ENCODE measurements at regions not wholly inside any gene's neighbourhood (a gene's known extent, or its start where the extent isn't known, plus 50 kb on each side); places are given as distances from the start of the nearest gene placed in this dataset.

- no peaks in the 10 kb centered on the region for H3K36me3 ChIP-seq (replicated peaks)
- no peaks in the 10 kb centered on the region for H3K9me3 ChIP-seq
- no peak overlapping the region for H3K4me3 ChIP-seq
- no peaks in the 10 kb centered on the region for H3K4me1 ChIP-seq
- in situ Hi-C loops (cut with MboI; ENCODE audit: low sequenced_read_pairs), result no loop called here
- no peak for DNase-seq (ENCODE audit: low spot score in 2 of 2)
- H3K27me3 ChIP-seq (ENCODE audit: low read depth), result no peaks in the 10 kb centered on the region
Observed at GRCh38 chr15:97092656-97093055, 762.2 kb downstream of the NR2F2 start.

GRCh38 chr15:97096303-97096835 lies 765.9 kb downstream of the NR2F2 start:
- in situ Hi-C loops (cut with MboI; ENCODE audit: low sequenced_read_pairs), result no loop called here
- no peaks in the 10 kb centered on the region for H3K36me3 ChIP-seq (replicated peaks)
- no peaks in the 10 kb centered on the region for H3K4me1 ChIP-seq
- DNase-seq (ENCODE audit: low spot score in 2 of 2), result no peak
- H3K4me3 ChIP-seq, result no peak overlapping the region
- H3K9me3 ChIP-seq, result no peaks in the 10 kb centered on the region
- H3K27me3 ChIP-seq (ENCODE audit: low read depth), result no peaks in the 10 kb centered on the region

DNA sequence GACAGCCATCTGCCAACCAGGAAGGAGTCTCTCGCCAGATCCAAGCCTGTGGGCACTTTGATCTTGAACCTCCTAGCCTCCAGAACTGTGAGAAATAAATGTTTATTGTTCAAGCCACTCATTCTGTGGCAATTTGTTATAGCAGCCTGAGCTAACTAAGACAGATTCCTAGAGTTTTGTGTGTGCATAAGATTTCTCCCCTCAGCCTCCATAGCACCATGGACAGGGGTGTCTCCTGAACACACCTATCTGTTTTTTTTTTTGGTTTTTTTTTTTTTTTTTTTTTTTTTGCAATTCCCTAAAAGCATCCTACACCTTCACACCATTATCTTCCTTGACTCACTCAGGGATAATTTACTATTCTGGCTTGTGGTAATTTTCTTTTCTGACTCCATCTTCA lies 768.5 kb downstream of the NR2F2 start:
- DNase-seq (ENCODE audit: low spot score in 2 of 2), result no peak
- H3K27me3 ChIP-seq (ENCODE audit: low read depth), result no peaks in the 10 kb centered on the region
- in situ Hi-C loops (cut with MboI; ENCODE audit: low sequenced_read_pairs), result no loop called here
- H3K4me1 ChIP-seq, result no peaks in the 10 kb centered on the region
- no peaks in the 10 kb centered on the region for H3K9me3 ChIP-seq
- no peaks in the 10 kb centered on the region for H3K36me3 ChIP-seq (replicated peaks)
- no peak overlapping the region for H3K4me3 ChIP-seq

DNA sequence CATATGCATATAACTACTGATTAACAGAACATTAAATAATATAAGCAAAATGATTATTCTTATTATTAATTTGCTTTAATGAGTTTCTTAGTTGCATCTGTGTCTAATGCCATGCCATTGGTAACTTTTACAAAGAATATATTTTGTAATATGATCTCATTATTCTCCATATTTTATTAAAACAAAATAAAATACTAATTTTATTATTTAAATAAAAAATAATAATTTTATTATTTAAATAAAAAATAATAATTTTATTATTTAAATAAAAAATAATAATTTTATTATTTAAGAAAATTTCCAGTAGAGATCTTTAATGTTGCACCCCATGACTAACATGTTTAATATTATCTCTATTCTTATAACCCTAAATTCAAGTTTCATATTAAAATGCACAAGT lies 771.1 kb downstream of the NR2F2 start:
- Histone ChIP-seq H3K9me3 (no peaks in the 10 kb centered on the region), H3K4me1 (no peaks in the 10 kb centered on the region), H3K4me3 (no peak overlapping the region), H3K27me3 (ENCODE audit: low read depth) (no peaks in the 10 kb centered on the region), H3K36me3 (replicated peaks) (no peaks in the 10 kb centered on the region)
- in situ Hi-C loops (cut with MboI; ENCODE audit: low sequenced_read_pairs), result no loop called here
- DNase-seq (ENCODE audit: low spot score in 2 of 2), result no peak

- Histone ChIP-seq H3K4me1 (no peaks in the 10 kb centered on the region), H3K36me3 (replicated peaks) (no peaks in the 10 kb centered on the region), H3K4me3 (no peak overlapping the region), H3K9me3 (no peaks in the 10 kb centered on the region), H3K27me3 (ENCODE audit: low read depth) (no peaks in the 10 kb centered on the region)
- DNase-seq (ENCODE audit: low spot score in 2 of 2), result no peak
- in situ Hi-C loops (cut with MboI; ENCODE audit: low sequenced_read_pairs), result no loop called here
Observed at GRCh38 chr15:97114900-97115760, 784.6 kb downstream of the NR2F2 start.

- H3K36me3 ChIP-seq (replicated peaks), result no peaks in the 10 kb centered on the region
- in situ Hi-C loops (cut with MboI; ENCODE audit: low sequenced_read_pairs), result no loop called here
- H3K4me1 ChIP-seq, result no peaks in the 10 kb centered on the region
- no peaks in the 10 kb centered on the region for H3K27me3 ChIP-seq (ENCODE audit: low read depth)
- no peak overlapping the region for H3K4me3 ChIP-seq
- no peak for DNase-seq (ENCODE audit: low spot score in 2 of 2)
- no peaks in the 10 kb centered on the region for H3K9me3 ChIP-seq
Observed at GRCh38 chr15:97115761-97116070, 785.2 kb downstream of the NR2F2 start.

DNA sequence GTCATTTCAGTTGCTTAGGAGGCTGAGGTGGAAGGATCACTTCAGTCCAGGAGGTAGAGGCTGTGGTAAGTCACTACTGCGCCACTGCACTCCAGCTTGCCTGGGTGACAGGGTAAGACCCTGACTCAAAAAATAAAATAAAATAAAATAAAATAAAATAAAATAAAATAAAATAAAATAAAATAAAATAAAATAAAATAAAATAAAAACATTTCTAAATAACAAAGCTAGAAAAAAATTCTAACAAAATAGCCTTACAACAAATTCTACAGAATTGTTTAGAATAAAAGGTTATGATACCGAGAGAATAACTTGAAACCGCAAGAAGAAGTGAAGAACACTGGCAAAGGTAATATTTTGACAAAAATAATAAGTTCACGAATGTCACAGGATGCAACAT lies 794.3 kb downstream of the NR2F2 start:
- in situ Hi-C loops (cut with MboI; ENCODE audit: low sequenced_read_pairs), result no loop called here
- H3K27me3 ChIP-seq (ENCODE audit: low read depth), result no peaks in the 10 kb centered on the region
- no peak for DNase-seq (ENCODE audit: low spot score in 2 of 2)
- no peaks in the 10 kb centered on the region for H3K4me1 ChIP-seq
- no peaks in the 10 kb centered on the region for H3K9me3 ChIP-seq
- H3K4me3 ChIP-seq, result no peak overlapping the region
- H3K36me3 ChIP-seq (replicated peaks), result no peaks in the 10 kb centered on the region

DNA sequence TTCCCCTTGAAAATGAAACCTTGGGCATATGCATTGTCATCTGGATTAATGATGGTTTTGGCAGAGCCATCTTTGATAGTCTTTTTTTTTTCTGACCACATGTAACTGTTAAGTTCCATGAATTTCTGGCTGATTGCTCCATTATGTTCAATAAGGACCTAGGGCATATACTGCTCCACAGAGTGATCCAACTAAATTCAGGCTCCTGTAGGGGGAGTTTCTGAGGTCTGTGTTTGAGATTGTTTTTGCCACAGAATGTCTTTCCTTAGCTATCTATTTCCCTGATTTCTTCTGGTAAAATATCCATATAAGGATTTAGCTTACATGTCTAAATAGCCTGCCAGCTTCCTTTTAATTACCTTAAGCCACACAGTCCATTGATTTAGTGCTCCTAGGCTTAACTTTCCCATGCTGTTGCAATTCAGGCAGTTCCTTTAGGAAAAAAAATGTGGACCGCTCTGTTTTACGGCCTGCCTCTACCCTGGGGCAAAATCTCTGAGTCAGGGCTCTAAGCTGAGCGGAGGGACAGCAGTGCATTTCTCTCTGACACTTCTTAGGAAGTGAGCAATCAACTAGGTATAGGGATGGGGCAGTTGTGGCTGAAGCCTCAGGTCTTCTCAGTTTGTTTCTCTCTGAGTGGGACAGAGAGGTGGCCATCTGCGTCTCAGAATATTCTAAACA lies 796.2 kb downstream of the NR2F2 start:
- DNase-seq (ENCODE audit: low spot score in 2 of 2), result no peak

GRCh38 chr15:97129674-97130073 lies 799.2 kb downstream of the NR2F2 start:
- Histone ChIP-seq H3K9me3 (no peaks in the 10 kb centered on the region), H3K27me3 (ENCODE audit: low read depth) (no peaks in the 10 kb centered on the region), H3K4me1 (no peaks in the 10 kb centered on the region), H3K36me3 (replicated peaks) (no peaks in the 10 kb centered on the region), H3K4me3 (no peak overlapping the region)
- in situ Hi-C loops (cut with MboI; ENCODE audit: low sequenced_read_pairs), result no loop called here
- no peak for DNase-seq (ENCODE audit: low spot score in 2 of 2)

More for the DNA sequence above, 796.2 kb downstream of the NR2F2 start:
- H3K4me3 ChIP-seq, result no peak overlapping the region
- in situ Hi-C loops (cut with MboI; ENCODE audit: low sequenced_read_pairs), result no loop called here
- no peaks in the 10 kb centered on the region for H3K36me3 ChIP-seq (replicated peaks)
- no peaks in the 10 kb centered on the region for H3K27me3 ChIP-seq (ENCODE audit: low read depth)
- H3K4me1 ChIP-seq, result no peaks in the 10 kb centered on the region
- no peaks in the 10 kb centered on the region for H3K9me3 ChIP-seq

DNA sequence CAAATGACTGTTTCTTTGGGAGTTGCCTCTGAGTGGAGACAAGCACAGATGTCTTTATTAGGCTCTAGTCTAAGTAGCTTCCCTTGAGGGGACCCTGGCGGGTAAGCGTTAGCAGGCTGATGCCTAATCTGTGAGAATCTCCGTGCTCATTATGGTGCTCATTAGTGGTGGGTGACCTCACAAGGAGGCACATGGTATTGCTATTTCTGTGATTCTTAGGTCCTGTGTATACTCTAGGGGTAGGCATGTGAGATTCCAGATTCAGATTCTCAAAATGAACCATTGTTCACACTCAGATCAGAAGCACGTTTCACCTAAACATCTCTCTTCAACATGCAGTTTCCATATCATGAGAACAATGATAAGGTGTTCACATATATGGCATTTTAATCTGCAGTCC lies 809.7 kb downstream of the NR2F2 start:
- H3K4me3 ChIP-seq, result no peak overlapping the region
- H3K27me3 ChIP-seq (ENCODE audit: low read depth), result no peaks in the 10 kb centered on the region
- H3K9me3 ChIP-seq, result no peaks in the 10 kb centered on the region
- in situ Hi-C loops (cut with MboI; ENCODE audit: low sequenced_read_pairs), result no loop called here
- no peaks in the 10 kb centered on the region for H3K4me1 ChIP-seq
- DNase-seq (ENCODE audit: low spot score in 2 of 2), result no peak
- no peaks in the 10 kb centered on the region for H3K36me3 ChIP-seq (replicated peaks)

GRCh38 chr15:97141360-97141759 lies 810.9 kb downstream of the NR2F2 start:
- Histone ChIP-seq H3K4me3 (no peak overlapping the region), H3K4me1 (no peaks in the 10 kb centered on the region), H3K9me3 (no peaks in the 10 kb centered on the region), H3K36me3 (replicated peaks) (no peaks in the 10 kb centered on the region), H3K27me3 (ENCODE audit: low read depth) (no peaks in the 10 kb centered on the region)
- DNase-seq (ENCODE audit: low spot score in 2 of 2), result no peak
- in situ Hi-C loops (cut with MboI; ENCODE audit: low sequenced_read_pairs), result no loop called here

DNA sequence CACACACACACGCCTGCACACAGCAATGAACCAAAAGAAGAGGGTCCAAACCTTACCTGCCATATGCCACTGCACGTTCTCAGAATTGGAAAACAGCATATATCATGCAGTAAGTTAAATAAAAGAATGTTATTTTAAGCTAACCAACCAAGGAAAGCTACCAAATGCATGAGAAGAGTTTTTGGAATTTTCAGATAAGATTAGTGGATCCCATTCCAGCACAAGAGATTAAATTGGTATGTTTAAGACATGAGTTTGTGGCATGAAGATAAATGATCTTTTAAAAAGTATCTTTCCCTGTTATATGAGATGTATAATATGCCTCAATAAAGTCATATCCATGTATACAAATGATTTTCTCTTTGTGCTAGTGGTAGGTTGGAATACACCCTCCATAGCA lies 811.4 kb downstream of the NR2F2 start:
- no peak for DNase-seq (ENCODE audit: low spot score in 2 of 2)
- Histone ChIP-seq H3K27me3 (ENCODE audit: low read depth) (no peaks in the 10 kb centered on the region), H3K9me3 (no peaks in the 10 kb centered on the region), H3K4me1 (no peaks in the 10 kb centered on the region), H3K4me3 (no peak overlapping the region), H3K36me3 (replicated peaks) (no peaks in the 10 kb centered on the region)
- in situ Hi-C loops (cut with MboI; ENCODE audit: low sequenced_read_pairs), result no loop called here

DNA sequence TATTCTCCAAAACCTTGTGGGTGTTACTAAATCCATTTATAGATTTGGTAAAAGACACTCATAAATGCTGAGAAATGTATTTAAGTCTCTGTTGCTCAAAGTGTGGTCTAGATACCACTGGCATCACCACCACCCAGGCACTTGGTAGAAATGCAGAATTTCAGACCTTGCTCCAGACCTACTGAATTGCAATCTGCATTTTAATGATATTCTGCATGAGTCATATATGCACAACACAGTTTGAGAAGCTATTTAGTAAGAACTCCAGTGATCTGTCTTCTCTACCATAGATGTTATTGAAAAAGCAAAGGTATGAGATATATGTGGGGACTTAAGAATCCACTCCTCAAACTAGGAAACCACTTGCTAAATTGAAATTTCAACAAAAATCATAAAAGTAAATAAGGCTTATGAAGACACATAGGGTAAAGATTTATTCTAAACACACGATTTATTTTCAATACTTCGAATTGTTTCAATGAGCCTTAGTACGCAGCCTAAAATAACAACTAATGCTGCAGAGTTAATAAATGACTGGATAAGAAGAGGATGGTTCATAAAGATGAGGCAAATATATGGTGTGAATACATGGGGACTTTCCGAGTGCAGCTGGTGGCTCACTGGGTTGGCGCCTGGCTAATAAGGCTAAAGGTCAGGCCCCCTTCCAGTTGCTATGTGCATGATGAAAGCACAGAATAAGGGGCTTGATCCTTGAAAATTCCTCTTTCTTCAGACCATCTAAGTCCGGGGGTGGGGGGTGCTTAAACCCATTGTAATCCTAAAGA lies 813.3 kb downstream of the NR2F2 start:
- DNase-seq (ENCODE audit: low spot score in 2 of 2), result no peak
- H3K27me3 ChIP-seq (ENCODE audit: low read depth), result no peaks in the 10 kb centered on the region
- no peaks in the 10 kb centered on the region for H3K4me1 ChIP-seq
- no peaks in the 10 kb centered on the region for H3K36me3 ChIP-seq (replicated peaks)
- in situ Hi-C loops (cut with MboI; ENCODE audit: low sequenced_read_pairs), result no loop called here
- H3K9me3 ChIP-seq, result no peaks in the 10 kb centered on the region
- no peak overlapping the region for H3K4me3 ChIP-seq

GRCh38 chr15:97144377-97144711 lies 813.8 kb downstream of the NR2F2 start:
- H3K9me3 ChIP-seq, result no peaks in the 10 kb centered on the region
- H3K27me3 ChIP-seq (ENCODE audit: low read depth), result no peaks in the 10 kb centered on the region
- H3K4me1 ChIP-seq, result no peaks in the 10 kb centered on the region
- no peak for DNase-seq (ENCODE audit: low spot score in 2 of 2)
- no peaks in the 10 kb centered on the region for H3K36me3 ChIP-seq (replicated peaks)
- in situ Hi-C loops (cut with MboI; ENCODE audit: low sequenced_read_pairs), result no loop called here
- H3K4me3 ChIP-seq, result no peak overlapping the region

Measured in HAP-1 (cell line).